ENCODE measurements at regions not wholly inside any gene's neighbourhood (a gene's known extent, or its start where the extent isn't known, plus 50 kb on each side); places are given as distances from the start of the nearest gene placed in this dataset.

- Histone ChIP-seq H3K9ac (ENCODE audit: low read length in 2 of 2) (no peak overlapping the region), H3K27ac (ENCODE audit: low read length) (no peak overlapping the region), H3K9me3 (ENCODE audit: control insufficient read depth in 2 of 2, low read length in 2 of 2) (no peaks in the 10 kb centered on the region), H3K27me3 (ENCODE audit: control insufficient read depth in 1 of 2, insufficient read depth in 2 of 2, low read length in 2 of 2) (peaks cover 0 to 2% of the 10 kb centered on the region in 2 donors), H3K4me1 (ENCODE audit: control insufficient read depth, insufficient read depth, low read length) (no peaks in the 10 kb centered on the region), H3K4me3 (ENCODE audit: low read length in 2 of 2) (no peak overlapping the region), H3K36me3 (ENCODE audit: control insufficient read depth in 2 of 2, insufficient read depth in 2 of 2, low read length in 2 of 2) (no peaks in the 10 kb centered on the region)
Observed at GRCh38 chr6:33921745-33922144, 117.9 kb upstream of the MLN start.

- no peaks in the 10 kb centered on the region for H3K9me3 ChIP-seq (ENCODE audit: control insufficient read depth in 2 of 2, low read length in 2 of 2)
- no peak overlapping the region for H3K9ac ChIP-seq (ENCODE audit: low read length in 2 of 2)
- no peak overlapping the region for H3K4me3 ChIP-seq (ENCODE audit: low read length in 2 of 2)
- no peak overlapping the region for H3K27ac ChIP-seq (ENCODE audit: low read length)
- H3K4me1 ChIP-seq (ENCODE audit: control insufficient read depth, insufficient read depth, low read length): no peaks in the 10 kb centered on the region
- no peaks in the 10 kb centered on the region for H3K36me3 ChIP-seq (ENCODE audit: control insufficient read depth in 2 of 2, insufficient read depth in 2 of 2, low read length in 2 of 2)
- peaks cover 0 to 2% of the 10 kb centered on the region in 2 donors for H3K27me3 ChIP-seq (ENCODE audit: control insufficient read depth in 1 of 2, insufficient read depth in 2 of 2, low read length in 2 of 2)
Observed at GRCh38 chr6:33918175-33918695, 114.4 kb upstream of the MLN start.

- Histone ChIP-seq H3K9ac (ENCODE audit: low read length in 2 of 2) (no peak overlapping the region), H3K4me1 (ENCODE audit: control insufficient read depth, insufficient read depth, low read length) (peaks cover 4% of the 10 kb centered on the region), H3K9me3 (ENCODE audit: control insufficient read depth in 2 of 2, low read length in 2 of 2) (no peaks in the 10 kb centered on the region), H3K27me3 (ENCODE audit: control insufficient read depth in 1 of 2, insufficient read depth in 2 of 2, low read length in 2 of 2) (peaks cover 0 to 2% of the 10 kb centered on the region in 2 donors), H3K4me3 (ENCODE audit: low read length in 2 of 2) (no peak overlapping the region), H3K27ac (ENCODE audit: low read length) (no peak overlapping the region), H3K36me3 (ENCODE audit: control insufficient read depth in 2 of 2, insufficient read depth in 2 of 2, low read length in 2 of 2) (no peaks in the 10 kb centered on the region)
Observed at GRCh38 chr6:33915134-33915533, 111.3 kb upstream of the MLN start.

DNA sequence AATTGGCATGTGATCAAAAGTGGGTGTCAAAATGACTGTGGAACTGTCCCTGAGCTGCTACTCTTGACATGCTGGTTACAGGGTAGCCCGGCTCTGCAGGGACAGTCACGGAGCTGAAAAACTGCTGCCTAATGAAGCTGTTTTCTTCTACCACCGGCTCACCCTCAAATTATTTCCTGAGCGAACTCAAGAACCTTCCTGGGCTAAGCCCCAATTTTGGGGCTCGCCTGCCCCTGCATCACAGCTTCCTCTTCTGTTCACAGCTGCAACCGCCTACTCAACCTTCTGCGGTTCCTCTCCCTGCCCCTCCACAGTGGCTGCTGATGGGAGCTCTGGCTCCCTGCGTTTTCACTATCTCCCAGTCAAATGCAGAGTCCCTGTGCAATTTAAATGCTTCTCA lies 110.8 kb upstream of the MLN start:
- no peak overlapping the region for H3K4me3 ChIP-seq (ENCODE audit: low read length in 2 of 2)
- H3K9ac ChIP-seq (ENCODE audit: low read length in 2 of 2): no peak overlapping the region
- H3K27me3 ChIP-seq (ENCODE audit: control insufficient read depth in 1 of 2, insufficient read depth in 2 of 2, low read length in 2 of 2): peaks cover 0 to 2% of the 10 kb centered on the region in 2 donors
- H3K36me3 ChIP-seq (ENCODE audit: control insufficient read depth in 2 of 2, insufficient read depth in 2 of 2, low read length in 2 of 2): no peaks in the 10 kb centered on the region
- peaks cover 4% of the 10 kb centered on the region for H3K4me1 ChIP-seq (ENCODE audit: control insufficient read depth, insufficient read depth, low read length)
- no peaks in the 10 kb centered on the region for H3K9me3 ChIP-seq (ENCODE audit: control insufficient read depth in 2 of 2, low read length in 2 of 2)
- no peak overlapping the region for H3K27ac ChIP-seq (ENCODE audit: low read length)

DNA sequence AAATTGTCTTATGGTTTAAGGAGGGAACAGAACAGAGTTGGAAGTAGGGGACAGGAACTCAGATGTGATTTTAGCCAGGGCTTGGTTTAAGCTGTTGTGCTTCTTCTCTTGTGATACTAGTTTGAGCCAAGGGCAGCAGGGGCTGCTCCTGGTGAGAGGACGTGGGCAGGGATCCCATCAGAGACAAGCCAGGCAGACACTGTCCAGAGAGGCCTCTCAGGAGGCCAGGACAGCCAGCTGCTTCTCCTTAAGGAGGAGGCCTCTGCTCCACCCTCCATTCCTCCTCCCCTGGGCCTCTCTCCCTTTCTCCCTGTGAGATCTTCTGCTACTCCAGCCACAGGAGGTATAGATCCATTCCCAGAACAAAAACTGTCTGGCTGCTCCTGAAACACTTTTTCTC lies 108.4 kb upstream of the MLN start:
- Histone ChIP-seq H3K4me3 (ENCODE audit: low read length in 2 of 2) (no peak overlapping the region), H3K27me3 (ENCODE audit: control insufficient read depth in 1 of 2, insufficient read depth in 2 of 2, low read length in 2 of 2) (no peaks in the 10 kb centered on the region), H3K9ac (ENCODE audit: low read length in 2 of 2) (no peak overlapping the region), H3K4me1 (ENCODE audit: control insufficient read depth, insufficient read depth, low read length) (peaks cover 4% of the 10 kb centered on the region), H3K36me3 (ENCODE audit: control insufficient read depth in 2 of 2, insufficient read depth in 2 of 2, low read length in 2 of 2) (no peaks in the 10 kb centered on the region), H3K27ac (ENCODE audit: low read length) (no peak overlapping the region), H3K9me3 (ENCODE audit: control insufficient read depth in 2 of 2, low read length in 2 of 2) (no peaks in the 10 kb centered on the region)

DNA sequence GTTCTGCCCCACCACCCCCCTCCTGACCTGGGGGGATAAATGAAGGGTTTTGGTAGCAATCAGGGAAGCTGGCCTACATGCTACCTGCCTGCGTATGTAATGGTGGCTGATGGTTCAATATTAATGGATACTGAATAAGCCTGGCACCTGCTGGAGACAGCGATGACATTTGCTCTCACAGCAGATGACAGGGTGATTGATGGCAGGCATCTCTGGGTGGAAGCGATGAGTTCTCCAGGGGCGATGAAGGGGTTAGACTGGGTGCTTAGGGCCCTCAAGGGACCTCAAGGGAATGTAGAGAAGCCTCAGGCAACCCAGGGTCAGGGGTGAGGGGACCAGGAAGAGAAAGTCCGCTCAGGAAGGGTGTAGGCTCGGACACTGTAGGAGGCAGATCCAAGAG lies 107.7 kb upstream of the MLN start:
- Histone ChIP-seq H3K4me3 (ENCODE audit: low read length in 2 of 2) (no peak overlapping the region), H3K27me3 (ENCODE audit: control insufficient read depth in 1 of 2, insufficient read depth in 2 of 2, low read length in 2 of 2) (no peaks in the 10 kb centered on the region), H3K9ac (ENCODE audit: low read length in 2 of 2) (no peak overlapping the region), H3K27ac (ENCODE audit: low read length) (no peak overlapping the region), H3K4me1 (ENCODE audit: control insufficient read depth, insufficient read depth, low read length) (peaks cover 4% of the 10 kb centered on the region), H3K36me3 (ENCODE audit: control insufficient read depth in 2 of 2, insufficient read depth in 2 of 2, low read length in 2 of 2) (no peaks in the 10 kb centered on the region), H3K9me3 (ENCODE audit: control insufficient read depth in 2 of 2, low read length in 2 of 2) (no peaks in the 10 kb centered on the region)

DNA sequence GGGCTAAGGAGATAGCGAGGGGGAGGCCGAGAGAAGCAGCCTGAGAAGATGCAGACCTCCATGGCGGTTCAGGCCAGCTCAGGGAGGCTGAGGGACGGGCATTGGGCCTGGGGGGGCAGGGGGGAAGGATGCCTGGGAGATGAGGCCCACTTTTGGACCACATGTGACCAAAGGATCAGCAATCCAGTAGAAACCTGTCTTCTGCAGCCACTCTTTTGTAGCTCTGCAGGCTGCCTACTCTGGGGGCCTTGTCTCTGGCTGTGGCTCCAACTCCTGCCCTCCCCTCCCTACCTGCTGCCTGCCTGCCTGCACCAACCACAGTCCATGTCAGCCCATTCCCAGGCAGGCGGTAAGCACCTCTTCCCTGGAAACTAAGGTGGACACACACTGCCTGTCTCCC lies 106.8 kb upstream of the MLN start:
- H3K27ac ChIP-seq (ENCODE audit: low read length): no peak overlapping the region
- no peaks in the 10 kb centered on the region for H3K36me3 ChIP-seq (ENCODE audit: control insufficient read depth in 2 of 2, insufficient read depth in 2 of 2, low read length in 2 of 2)
- H3K4me1 ChIP-seq (ENCODE audit: control insufficient read depth, insufficient read depth, low read length): peaks cover 4% of the 10 kb centered on the region
- no peaks in the 10 kb centered on the region for H3K27me3 ChIP-seq (ENCODE audit: control insufficient read depth in 1 of 2, insufficient read depth in 2 of 2, low read length in 2 of 2)
- H3K4me3 ChIP-seq (ENCODE audit: low read length in 2 of 2): no peak overlapping the region
- no peaks in the 10 kb centered on the region for H3K9me3 ChIP-seq (ENCODE audit: control insufficient read depth in 2 of 2, low read length in 2 of 2)
- no peak overlapping the region for H3K9ac ChIP-seq (ENCODE audit: low read length in 2 of 2)

DNA sequence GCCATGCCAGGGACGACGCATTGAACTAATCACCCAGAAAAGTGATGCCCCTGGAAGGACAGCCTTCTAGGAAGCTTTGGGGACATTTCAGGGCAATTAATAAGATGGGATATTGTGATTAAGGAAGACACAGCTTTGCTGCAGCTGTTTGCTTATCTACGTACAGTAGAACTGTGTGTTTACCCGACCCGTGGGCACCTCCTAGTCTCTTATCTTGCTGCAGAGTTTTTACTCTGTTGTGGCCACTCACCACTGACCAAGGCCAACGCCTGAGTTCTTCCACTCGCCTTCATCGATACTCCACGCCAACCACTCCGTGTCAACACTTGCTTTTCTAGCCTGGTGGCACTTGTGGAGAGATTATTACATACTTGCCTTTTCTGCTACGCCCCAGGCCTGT lies 105.9 kb upstream of the MLN start:
- no peaks in the 10 kb centered on the region for H3K27me3 ChIP-seq (ENCODE audit: control insufficient read depth in 1 of 2, insufficient read depth in 2 of 2, low read length in 2 of 2)
- no peak overlapping the region for H3K9ac ChIP-seq (ENCODE audit: low read length in 2 of 2)
- H3K9me3 ChIP-seq (ENCODE audit: control insufficient read depth in 2 of 2, low read length in 2 of 2): no peaks in the 10 kb centered on the region
- peaks cover 4% of the 10 kb centered on the region for H3K4me1 ChIP-seq (ENCODE audit: control insufficient read depth, insufficient read depth, low read length)
- H3K4me3 ChIP-seq (ENCODE audit: low read length in 2 of 2): no peak overlapping the region
- no peak overlapping the region for H3K27ac ChIP-seq (ENCODE audit: low read length)
- H3K36me3 ChIP-seq (ENCODE audit: control insufficient read depth in 2 of 2, insufficient read depth in 2 of 2, low read length in 2 of 2): no peaks in the 10 kb centered on the region

DNA sequence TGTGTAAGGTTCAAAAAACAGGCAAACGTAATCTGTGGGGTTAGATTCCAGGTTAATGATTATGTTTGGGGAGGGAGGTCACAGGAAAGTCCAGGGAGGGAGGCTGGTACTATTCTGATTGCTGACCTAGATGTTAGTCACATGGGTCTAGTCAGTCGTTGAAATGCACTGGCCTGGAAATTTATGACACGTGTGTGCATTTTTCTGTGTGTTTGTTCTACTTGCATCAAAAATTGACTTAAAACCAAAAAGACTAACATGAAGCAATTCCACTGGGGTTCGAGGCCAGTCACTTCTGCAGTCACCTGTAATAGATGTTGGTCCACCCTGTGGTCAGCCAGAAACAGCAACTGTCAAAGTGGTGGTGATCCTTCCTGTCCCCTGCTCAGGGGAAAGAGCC lies 104.2 kb upstream of the MLN start:
- Histone ChIP-seq H3K27ac (ENCODE audit: low read length) (no peak overlapping the region), H3K4me1 (ENCODE audit: control insufficient read depth, insufficient read depth, low read length) (peaks cover 8% of the 10 kb centered on the region), H3K4me3 (ENCODE audit: low read length in 2 of 2) (no peak overlapping the region), H3K36me3 (ENCODE audit: control insufficient read depth in 2 of 2, insufficient read depth in 2 of 2, low read length in 2 of 2) (no peaks in the 10 kb centered on the region), H3K9ac (ENCODE audit: low read length in 2 of 2) (no peak overlapping the region), H3K27me3 (ENCODE audit: control insufficient read depth in 1 of 2, insufficient read depth in 2 of 2, low read length in 2 of 2) (no peaks in the 10 kb centered on the region), H3K9me3 (ENCODE audit: control insufficient read depth in 2 of 2, low read length in 2 of 2) (no peaks in the 10 kb centered on the region)

DNA sequence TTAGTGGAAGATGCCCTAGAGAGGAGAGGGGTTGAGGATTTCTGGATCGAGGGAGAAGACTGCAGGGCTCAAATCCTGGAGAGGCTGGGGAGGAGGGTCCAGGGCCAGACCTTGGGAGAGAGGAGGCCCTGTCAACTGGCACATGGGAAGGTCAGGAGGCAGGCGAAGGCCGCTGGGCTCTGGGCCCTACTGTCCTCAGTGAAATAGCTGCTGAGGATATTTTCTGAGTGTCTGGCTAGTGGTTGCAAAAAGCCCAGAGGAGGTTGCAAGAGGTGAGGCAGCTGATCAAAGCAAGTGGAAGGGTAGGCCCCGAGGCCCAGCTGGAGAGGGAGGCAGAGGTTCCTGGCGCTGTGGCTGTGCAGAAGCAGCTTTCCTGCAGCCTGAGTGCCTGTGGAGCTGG lies 103.4 kb upstream of the MLN start:
- Histone ChIP-seq H3K4me3 (ENCODE audit: low read length in 2 of 2) (no peak overlapping the region), H3K36me3 (ENCODE audit: control insufficient read depth in 2 of 2, insufficient read depth in 2 of 2, low read length in 2 of 2) (no peaks in the 10 kb centered on the region), H3K9me3 (ENCODE audit: control insufficient read depth in 2 of 2, low read length in 2 of 2) (no peaks in the 10 kb centered on the region), H3K4me1 (ENCODE audit: control insufficient read depth, insufficient read depth, low read length) (peaks cover 5% of the 10 kb centered on the region), H3K27me3 (ENCODE audit: control insufficient read depth in 1 of 2, insufficient read depth in 2 of 2, low read length in 2 of 2) (no peaks in the 10 kb centered on the region), H3K9ac (ENCODE audit: low read length in 2 of 2) (no peak overlapping the region), H3K27ac (ENCODE audit: low read length) (no peak overlapping the region)

GRCh38 chr6:33906439-33906838 lies 102.6 kb upstream of the MLN start:
- no peaks in the 10 kb centered on the region for H3K9me3 ChIP-seq (ENCODE audit: control insufficient read depth in 2 of 2, low read length in 2 of 2)
- no peak overlapping the region for H3K4me3 ChIP-seq (ENCODE audit: low read length in 2 of 2)
- H3K27ac ChIP-seq (ENCODE audit: low read length): no peak overlapping the region
- peaks cover 4% of the 10 kb centered on the region for H3K4me1 ChIP-seq (ENCODE audit: control insufficient read depth, insufficient read depth, low read length)
- H3K9ac ChIP-seq (ENCODE audit: low read length in 2 of 2): no peak overlapping the region
- H3K36me3 ChIP-seq (ENCODE audit: control insufficient read depth in 2 of 2, insufficient read depth in 2 of 2, low read length in 2 of 2): no peaks in the 10 kb centered on the region
- H3K27me3 ChIP-seq (ENCODE audit: control insufficient read depth in 1 of 2, insufficient read depth in 2 of 2, low read length in 2 of 2): no peaks in the 10 kb centered on the region

All from stomach smooth muscle (tissue), 2 donors.